Right lung (tissue), 2 donors: ENCODE measurements at regions not wholly inside any gene's neighbourhood (a gene's known extent, or its start where the extent isn't known, plus 50 kb on each side); places are given as distances from the start of the nearest gene placed in this dataset.

Experiments used
- DNase-seq, 2 donors: peaks; one replicate each; pipeline ENCODE4 v3.0.0-alpha.2; 2013

DNA sequence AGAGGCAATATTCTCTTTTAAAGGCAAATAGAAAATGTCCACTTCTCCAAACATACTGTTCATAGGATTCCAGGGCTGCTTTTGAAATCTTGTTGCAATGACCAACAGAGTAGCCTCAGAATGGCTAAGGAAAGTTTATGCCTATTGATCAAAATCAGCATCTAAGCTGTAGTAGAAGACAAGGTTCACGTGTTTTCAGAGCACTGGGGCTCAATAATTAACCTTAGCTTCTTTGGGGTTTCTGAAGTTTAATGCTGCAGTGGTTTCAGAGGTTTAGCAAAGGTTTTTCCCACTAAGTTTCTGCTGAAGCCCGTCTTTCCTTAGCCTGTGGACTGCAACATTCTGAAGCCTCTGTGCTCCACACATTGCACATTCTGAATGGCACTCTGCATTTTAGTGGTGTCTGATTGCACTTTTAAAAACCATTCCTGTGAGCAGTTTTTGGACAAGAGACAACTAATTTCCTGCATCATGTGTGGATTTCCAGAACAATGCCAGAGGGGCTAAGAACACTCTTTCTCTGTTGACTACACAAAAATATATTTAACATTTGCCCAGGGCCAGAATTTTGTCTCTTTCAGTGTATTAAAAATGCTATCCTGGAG lies 342.5 kb downstream of the PTEN start:
- DNase-seq, result no peak

DNA sequence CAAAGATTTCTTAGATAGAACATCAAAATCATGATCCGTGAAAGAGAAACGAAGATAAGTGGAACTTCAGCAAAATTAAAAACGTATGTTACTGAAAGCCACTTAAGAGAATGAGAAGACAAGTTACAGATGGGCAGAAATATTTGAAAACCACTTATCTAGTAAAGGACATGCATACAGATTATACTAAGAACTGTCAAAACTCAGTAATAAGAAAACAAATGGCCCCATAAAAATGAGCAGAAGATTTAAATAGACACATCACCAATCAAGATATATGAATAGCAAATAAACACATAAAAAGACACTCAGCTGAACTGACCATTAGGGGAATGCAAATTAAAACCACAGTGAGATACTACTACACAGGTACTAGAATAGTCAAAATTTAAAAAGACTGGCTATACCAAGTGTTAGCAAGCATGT lies 343.7 kb downstream of the PTEN start:
- DNase-seq, result no peak

DNA sequence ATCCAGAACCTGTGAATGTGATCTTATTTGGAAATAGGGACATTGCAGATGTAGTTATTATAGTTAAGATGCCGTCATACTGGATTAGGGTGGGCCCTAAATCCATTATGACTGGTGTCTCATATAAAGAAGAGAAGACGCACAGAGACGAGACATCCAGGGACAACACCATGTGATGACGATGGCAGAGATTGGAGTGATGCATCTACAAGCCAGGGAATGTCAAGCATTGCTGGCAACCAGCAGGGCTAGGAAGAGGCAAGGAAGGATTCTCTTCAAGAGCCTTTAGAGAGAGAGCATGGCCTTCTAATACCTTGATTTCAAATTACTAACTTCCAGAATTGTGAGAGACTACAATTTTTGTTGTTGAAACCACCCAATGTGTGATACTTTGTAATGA lies 345.8 kb downstream of the PTEN start:
- no peak for DNase-seq

DNA sequence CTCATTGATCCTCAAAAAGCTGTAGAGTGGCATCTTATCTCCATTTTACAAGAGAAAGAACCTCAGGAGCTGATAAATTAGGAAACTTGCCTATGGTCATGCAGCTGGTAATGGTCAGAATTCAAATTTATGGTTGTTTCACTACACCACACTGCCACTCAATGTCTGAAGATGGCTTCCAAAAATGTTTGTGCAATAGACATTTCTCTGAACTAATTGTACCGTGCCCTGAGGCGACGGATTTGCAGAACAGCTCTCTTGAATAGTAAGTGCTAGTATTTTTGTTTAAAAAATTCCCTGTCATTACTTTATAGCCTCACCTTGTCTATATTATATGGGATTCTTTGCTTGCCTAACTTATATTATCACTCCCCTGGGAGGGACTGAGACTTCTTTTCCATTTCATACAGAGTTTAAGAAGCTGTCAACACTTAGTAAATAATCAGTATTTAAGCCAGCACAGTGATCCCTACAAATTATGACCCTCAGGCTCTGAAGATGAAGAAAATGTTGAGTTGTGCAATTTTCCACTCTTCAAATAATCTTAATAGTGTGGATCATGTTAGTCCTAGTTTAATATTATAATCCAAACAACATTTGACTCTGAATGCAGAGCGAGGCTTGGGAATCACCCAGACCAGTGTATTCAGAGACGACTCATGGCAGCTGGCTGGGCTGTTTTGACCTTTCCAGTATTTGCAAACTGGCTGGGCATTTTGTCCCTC lies 346.6 kb downstream of the PTEN start:
- DNase-seq, result no peak

DNA sequence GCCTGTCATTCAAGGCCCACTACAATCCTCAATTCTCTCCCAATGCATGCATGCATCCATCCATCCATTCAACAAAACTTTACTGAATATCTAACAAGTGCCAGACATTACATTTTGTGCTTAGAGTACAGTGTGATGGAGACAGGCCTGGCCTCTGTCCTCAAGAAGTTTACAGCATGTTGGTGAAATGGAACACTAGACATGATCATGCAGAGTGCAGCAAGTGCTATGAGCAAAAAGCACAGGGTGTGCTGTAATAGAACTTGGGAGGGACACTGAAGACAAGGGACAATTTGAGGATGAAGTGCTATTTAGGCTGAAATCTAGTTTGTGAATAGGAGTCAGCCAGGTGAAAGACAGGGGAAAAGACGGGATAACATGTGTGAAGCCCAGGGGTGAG lies 347.8 kb downstream of the PTEN start:
- DNase-seq, result no peak

DNA sequence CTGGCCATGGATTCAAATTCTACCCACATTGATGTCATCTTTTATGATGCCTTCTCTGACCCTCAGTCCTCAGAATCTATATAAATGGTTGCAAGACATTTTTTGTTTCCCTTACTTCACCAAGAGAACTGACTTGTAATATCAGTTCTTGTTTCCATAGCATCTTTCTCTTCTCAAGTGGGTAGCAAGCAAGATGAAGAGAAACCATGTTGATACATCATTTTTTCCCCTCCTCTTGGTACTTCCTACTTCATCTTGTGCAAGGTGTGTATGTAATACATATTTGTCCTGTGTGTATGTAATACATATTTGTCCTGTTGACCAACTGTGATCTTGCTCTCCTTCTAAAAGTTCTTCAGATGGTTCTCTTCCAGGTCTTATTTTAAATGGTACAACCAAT lies 348.6 kb downstream of the PTEN start:
- no peak for DNase-seq

DNA sequence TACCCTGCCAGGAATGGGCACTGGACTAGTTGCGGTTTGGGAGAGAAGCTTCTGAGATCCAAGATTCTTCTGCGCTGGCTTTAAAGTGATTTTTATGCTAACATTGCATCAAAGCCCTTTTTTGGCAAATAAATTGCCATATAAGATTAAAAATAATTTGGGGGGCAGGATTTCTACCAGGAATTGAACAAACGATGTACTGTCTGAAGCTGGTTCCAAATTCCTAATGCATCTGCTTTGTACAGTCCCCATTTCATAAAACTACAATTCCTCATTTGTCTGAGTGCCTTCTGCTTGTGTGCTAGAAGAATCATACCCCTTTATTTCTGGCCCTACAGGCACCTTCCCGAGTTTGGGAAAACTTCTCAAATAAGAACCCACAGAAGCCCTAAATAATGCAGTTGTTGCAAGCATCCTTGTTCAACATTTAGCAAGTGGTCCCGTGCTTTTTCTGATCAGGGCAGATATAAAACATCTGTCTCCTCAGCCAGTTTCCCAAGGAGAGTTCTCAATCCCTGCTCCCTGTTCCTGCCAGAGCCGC lies 349.7 kb downstream of the PTEN start:
- no peak for DNase-seq

DNA sequence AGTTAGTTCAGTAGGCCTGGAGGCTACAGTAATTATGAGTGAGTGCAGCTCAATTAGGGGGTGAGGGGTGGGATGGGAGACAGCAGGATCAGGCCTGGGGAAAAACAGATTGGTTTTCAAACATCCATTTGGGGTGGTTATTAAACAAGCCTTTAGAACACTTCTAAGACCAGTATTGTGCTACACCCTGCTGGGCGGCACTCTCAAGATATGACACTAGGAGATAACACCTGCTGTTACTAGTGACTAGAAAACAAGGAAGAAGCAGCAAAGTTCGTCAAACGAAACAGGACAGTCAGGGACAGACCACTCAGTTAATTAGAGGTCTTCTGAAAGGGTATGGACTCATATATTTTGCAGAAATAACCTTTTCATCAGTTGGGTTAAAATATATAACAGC lies 353.6 kb downstream of the PTEN start:
- DNase-seq, result no peak

DNA sequence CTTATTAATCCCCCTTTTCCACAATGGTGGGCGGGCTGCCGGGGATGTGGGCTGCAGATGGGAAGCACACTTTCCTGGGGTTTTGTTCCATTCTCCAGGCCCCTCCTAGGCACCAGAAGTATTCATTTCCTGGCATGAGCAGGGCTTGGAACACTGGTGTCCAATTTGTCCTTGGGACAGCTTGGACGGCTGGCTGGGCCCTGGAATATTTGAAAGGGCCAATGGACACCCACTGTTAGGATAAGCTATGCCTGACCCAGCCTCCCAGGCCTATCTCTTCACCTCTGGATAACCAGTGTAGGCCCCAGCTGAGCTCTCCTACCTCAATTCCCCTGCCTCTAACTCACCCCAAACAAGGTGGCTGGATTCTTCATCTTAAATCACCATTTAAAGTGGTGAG lies 354.9 kb downstream of the PTEN start:
- no peak for DNase-seq

DNA sequence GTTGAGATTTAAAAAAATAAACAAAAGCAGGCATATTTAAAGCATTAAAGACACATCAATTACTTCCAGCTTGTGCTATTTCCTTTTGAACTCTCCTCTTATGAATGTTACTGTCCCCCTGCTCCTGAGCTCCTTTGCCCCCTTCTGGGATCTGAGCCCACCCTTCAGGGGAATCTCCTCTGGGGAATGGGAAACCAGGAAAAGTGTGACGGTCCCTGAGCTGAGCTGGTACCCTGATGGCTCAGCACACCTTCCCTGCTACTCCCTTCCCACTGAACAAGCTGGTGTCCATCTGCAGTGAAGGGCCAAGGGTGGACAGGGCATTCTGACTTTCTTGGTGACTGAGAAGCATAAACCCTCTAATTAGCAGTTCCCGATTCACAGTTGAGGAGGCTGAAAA lies 356.3 kb downstream of the PTEN start:
- DNase-seq, result no peak

DNA sequence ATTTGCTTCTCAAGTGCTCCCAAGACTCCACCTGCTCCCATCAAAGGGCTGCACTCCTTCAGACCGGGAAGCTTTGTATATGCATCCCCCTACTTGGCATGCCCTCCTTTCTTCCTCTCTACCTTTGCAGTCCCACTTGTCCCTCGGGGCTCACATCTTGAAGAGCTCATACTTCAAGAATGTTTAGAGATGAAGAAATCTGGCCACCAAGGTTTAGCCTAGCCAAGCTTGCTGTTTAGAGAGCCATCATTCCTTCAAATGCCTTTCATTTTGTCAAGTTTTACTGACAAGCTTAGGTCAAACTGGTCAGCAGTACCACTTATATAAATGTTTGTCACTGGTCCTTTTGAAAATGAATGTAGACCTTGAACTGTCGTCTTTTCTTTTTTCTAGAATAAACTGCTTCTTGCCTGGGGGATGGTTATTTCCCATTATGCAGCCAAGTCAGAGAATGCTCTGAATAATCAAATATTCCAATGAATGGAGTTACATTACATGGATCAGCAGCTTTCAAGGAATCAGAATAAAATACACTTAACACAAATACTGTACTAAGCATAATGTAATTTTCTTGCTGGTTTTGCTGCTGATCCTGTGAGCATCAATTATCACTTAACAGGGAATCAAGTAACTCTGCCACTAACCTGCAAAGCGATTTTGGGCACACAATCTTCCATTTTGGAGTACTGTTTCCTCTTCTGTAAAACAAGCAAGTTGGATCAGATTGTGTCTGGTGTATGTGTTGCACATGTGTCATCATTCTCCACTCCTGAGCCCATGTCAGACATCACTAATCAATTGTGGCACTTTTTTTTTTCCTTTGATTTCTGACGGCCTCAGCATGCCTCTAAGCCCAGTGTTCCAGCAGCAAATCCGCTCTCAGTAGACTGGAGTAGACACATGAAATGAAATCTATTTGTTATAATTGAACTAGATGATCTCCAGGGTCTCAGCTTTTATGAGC lies 357.9 kb downstream of the PTEN start:
- no peak for DNase-seq

DNA sequence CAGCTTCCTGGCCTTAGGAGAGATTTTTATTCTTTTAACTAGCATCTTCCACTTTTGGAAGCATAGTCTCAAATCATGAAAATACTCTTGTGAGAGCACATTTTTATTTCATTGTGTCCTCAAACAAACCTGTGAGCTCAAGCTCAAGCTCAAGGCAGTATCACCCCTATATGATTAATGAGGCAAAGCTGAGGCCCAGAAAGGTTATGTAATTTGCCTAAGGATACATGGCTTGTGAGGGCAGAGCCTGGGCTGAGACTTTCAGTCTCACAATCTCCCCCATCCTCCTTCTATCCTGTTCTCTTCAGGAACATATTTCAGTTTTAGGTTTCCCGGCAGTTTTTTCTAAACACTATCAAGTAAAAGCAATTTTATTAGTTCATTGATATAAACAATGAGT lies 359.5 kb downstream of the PTEN start:
- DNase-seq, result no peak
